RWPE2 (cell line): ENCODE measurements at regions not wholly inside any gene's neighbourhood (a gene's known extent, or its start where the extent isn't known, plus 50 kb on each side); places are given as distances from the start of the nearest gene placed in this dataset.

Experiments
- ATAC-seq: fragments of 200-7000 bp; cut with Tn5 transposase; 3 replicates; pipeline ENCODE4 v1.9.1; 2021; ENCODE audit warnings: low read depth
- DNase-seq: peaks from one replicate; pipeline ENCODE4 v3.0.0-alpha.2; 2020; ENCODE audit warnings: low spot score
- H3K27ac ChIP-seq: fragments of 450-650 bp; 2 replicates; pipeline ENCODE4 v1.5.1; 2017; ENCODE audit warnings: mild to moderate bottlenecking; ENCODE audit not compliant: poor library complexity, severe bottlenecking
- H3K27me3 ChIP-seq: fragments of 250-450 bp; sonication (Bioruptor Pico); 2 replicates; pipeline ENCODE4 v1.5.1; 2021; ENCODE audit warnings: mild to moderate bottlenecking, moderate library complexity; ENCODE audit not compliant: insufficient read depth, poor library complexity, severe bottlenecking
- H3K36me3 ChIP-seq: fragments of 250-450 bp; sonication (Bioruptor Pico); 2 replicates; pipeline ENCODE4 v1.5.1; 2020; ENCODE audit warnings: low read depth, mild to moderate bottlenecking, moderate library complexity
- H3K4me1 ChIP-seq: fragments of 250-450 bp; sonication (Bioruptor Pico); 2 replicates; pipeline ENCODE4 v1.5.1; 2021; ENCODE audit warnings: mild to moderate bottlenecking, moderate library complexity; ENCODE audit not compliant: insufficient read depth, poor library complexity, severe bottlenecking
- H3K4me3 ChIP-seq: fragments of 250-450 bp; sonication (Bioruptor Pico); 2 replicates; pipeline ENCODE4 v1.5.1; 2021; ENCODE audit warnings: mild to moderate bottlenecking, moderate library complexity; ENCODE audit not compliant: severe bottlenecking
- H3K9me3 ChIP-seq: fragments of 250-450 bp; sonication (Bioruptor Pico); 2 replicates; pipeline ENCODE4 v1.5.1; 2021; ENCODE audit warnings: mild to moderate bottlenecking, moderate library complexity; ENCODE audit not compliant: severe bottlenecking
- TF ChIP-seq, protein P1 (sequence below): fragments of 450-650 bp; IDR thresholded peaks from one replicate; pipeline ENCODE4 v1.5.1; 2017; ENCODE audit warnings: mild to moderate bottlenecking, moderate library complexity; ENCODE audit not compliant: poor library complexity, severe bottlenecking

GRCh38 chr20:60469829-60470228, 511.6 kb downstream of the CDH26 start:
- TF ChIP-seq, protein P1, sequence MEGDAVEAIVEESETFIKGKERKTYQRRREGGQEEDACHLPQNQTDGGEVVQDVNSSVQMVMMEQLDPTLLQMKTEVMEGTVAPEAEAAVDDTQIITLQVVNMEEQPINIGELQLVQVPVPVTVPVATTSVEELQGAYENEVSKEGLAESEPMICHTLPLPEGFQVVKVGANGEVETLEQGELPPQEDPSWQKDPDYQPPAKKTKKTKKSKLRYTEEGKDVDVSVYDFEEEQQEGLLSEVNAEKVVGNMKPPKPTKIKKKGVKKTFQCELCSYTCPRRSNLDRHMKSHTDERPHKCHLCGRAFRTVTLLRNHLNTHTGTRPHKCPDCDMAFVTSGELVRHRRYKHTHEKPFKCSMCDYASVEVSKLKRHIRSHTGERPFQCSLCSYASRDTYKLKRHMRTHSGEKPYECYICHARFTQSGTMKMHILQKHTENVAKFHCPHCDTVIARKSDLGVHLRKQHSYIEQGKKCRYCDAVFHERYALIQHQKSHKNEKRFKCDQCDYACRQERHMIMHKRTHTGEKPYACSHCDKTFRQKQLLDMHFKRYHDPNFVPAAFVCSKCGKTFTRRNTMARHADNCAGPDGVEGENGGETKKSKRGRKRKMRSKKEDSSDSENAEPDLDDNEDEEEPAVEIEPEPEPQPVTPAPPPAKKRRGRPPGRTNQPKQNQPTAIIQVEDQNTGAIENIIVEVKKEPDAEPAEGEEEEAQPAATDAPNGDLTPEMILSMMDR: no peak
- Histone ChIP-seq H3K27ac (no peak overlapping the region), H3K36me3 (no peaks in the 10 kb centered on the region), H3K4me3 (no peak overlapping the region), H3K4me1 (no peaks in the 10 kb centered on the region), H3K27me3 (peaks cover 96% of the 10 kb centered on the region), H3K9me3 (no peaks in the 10 kb centered on the region)
- ATAC-seq (no peak), DNase-seq (no peak)

- no peak overlapping the region for H3K27ac ChIP-seq
- H3K4me3 ChIP-seq: no peak overlapping the region
- H3K9me3 ChIP-seq: no peaks in the 10 kb centered on the region
- no peaks in the 10 kb centered on the region for H3K4me1 ChIP-seq
- ATAC-seq (no peak), DNase-seq (no peak)
- H3K27me3 ChIP-seq: peaks cover 96% of the 10 kb centered on the region
- TF ChIP-seq, protein P1: no peak
- H3K36me3 ChIP-seq: no peaks in the 10 kb centered on the region
Observed at GRCh38 chr20:60470366-60470765, 512.1 kb downstream of the CDH26 start.

DNA sequence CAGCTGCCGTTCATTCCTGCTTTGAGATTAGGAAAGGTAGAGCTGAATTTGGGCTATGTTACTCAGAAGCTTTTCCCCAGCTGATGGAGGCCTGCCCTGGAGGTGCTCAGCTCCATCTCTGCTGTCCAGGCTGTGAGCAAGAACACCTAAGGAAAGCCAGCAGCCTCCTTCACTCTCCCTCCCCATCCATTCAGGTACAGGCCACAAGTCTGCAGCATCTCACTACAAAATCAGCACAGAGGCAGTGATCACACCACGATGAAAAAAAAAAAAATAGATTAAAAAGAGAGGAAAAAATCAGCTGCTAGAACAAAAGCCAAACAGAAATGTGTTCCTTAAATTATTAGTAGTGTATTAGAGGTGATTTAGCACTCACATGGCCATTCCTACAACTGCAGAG, 515.0 kb downstream of the CDH26 start:
- no peak overlapping the region for H3K4me3 ChIP-seq
- peaks cover 97% of the 10 kb centered on the region for H3K27me3 ChIP-seq
- ATAC-seq: no peak
- no peak for DNase-seq
- no peaks in the 10 kb centered on the region for H3K9me3 ChIP-seq
- no peak overlapping the region for H3K27ac ChIP-seq
- TF ChIP-seq, protein P1: no peak
- H3K36me3 ChIP-seq: no peaks in the 10 kb centered on the region
- H3K4me1 ChIP-seq: no peaks in the 10 kb centered on the region

GRCh38 chr20:60474385-60474910, 516.2 kb downstream of the CDH26 start:
- no peak overlapping the region for H3K4me3 ChIP-seq
- no peaks in the 10 kb centered on the region for H3K9me3 ChIP-seq
- no peak for ATAC-seq
- TF ChIP-seq, protein P1: no peak
- H3K27ac ChIP-seq: no peak overlapping the region
- H3K4me1 ChIP-seq: no peaks in the 10 kb centered on the region
- DNase-seq: no peak
- H3K27me3 ChIP-seq: peaks cover 97% of the 10 kb centered on the region
- no peaks in the 10 kb centered on the region for H3K36me3 ChIP-seq

- no peak overlapping the region for H3K27ac ChIP-seq
Observed at GRCh38 chr20:60476045-60476444, 517.8 kb downstream of the CDH26 start.

More at GRCh38 chr20:60476045-60476444, 517.8 kb downstream of the CDH26 start:
- Histone ChIP-seq H3K4me1 (no peaks in the 10 kb centered on the region), H3K27me3 (peaks cover 97% of the 10 kb centered on the region), H3K9me3 (no peaks in the 10 kb centered on the region), H3K4me3 (no peak overlapping the region), H3K36me3 (no peaks in the 10 kb centered on the region)
- TF ChIP-seq, protein P1: no peak
- DNase-seq (no peak), ATAC-seq (no peak)
